ENCODE measurements at regions not wholly inside any gene's neighbourhood (a gene's known extent, or its start where the extent isn't known, plus 50 kb on each side); places are given as distances from the start of the nearest gene placed in this dataset.

DNA sequence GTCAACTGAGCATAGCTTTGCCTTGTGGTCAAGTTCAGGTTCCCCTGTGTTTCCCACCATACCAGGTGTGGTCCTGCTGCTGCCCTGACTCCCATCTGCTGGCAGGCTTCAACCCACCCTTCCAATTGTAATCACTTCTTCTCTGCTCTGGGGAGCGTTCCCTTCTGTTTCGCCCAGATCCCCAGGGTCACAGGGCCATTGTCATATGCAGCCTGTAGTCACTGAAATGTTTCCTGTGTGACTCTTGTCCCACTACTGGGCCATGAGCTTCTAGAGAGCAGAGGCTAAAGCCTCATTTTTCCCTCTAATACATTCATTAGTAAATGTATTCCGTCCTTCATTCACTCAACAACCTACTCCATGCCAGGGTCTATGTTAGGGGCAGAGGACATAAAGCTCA, 75.0 kb upstream of the LAPTM4A start:
- no peak for TF ChIP-seq EZH2 (IDR thresholded peaks at IDR 0.05; ENCODE audit: insufficient read depth, poor library complexity, severe bottlenecking)
- TF ChIP-seq EZH2phosphoT487 (IDR thresholded peaks at IDR 0.05; ENCODE audit: insufficient read depth, low read depth), result no peak

Measured in GM23248 (cell line).